HFFc6 (cell line): ENCODE measurements at regions not wholly inside any gene's neighbourhood (a gene's known extent, or its start where the extent isn't known, plus 50 kb on each side); places are given as distances from the start of the nearest gene placed in this dataset.

ENCODE experiments used
- DNase-seq: peaks from one replicate; pipeline ENCODE4 v3.0.0-alpha.2; 2018
- H3K27ac Mint-ChIP-seq: 2 replicates; pipeline ENCODE4 v1.8.0; 2020; ENCODE audit warnings: mild to moderate bottlenecking, mixed read lengths
- H3K27me3 Mint-ChIP-seq: 2 replicates; pipeline ENCODE4 v1.8.0; 2021; ENCODE audit warnings: mild to moderate bottlenecking, moderate library complexity, mixed read lengths; ENCODE audit not compliant: insufficient read depth
- H3K36me3 Mint-ChIP-seq: 2 replicates; pipeline ENCODE4 v1.8.0; 2021; ENCODE audit warnings: low read depth, mixed read lengths
- H3K4me1 Mint-ChIP-seq: 2 replicates; pipeline ENCODE4 v1.8.0; 2020; ENCODE audit warnings: low read depth, mixed read lengths
- H3K4me3 Mint-ChIP-seq: 2 replicates; pipeline ENCODE4 v1.8.0; 2020; ENCODE audit warnings: mild to moderate bottlenecking, moderate library complexity, mixed read lengths
- H3K9me3 Mint-ChIP-seq: 2 replicates; pipeline ENCODE4 v1.8.0; 2020; ENCODE audit warnings: mild to moderate bottlenecking, mixed read lengths
- TF ChIP-seq, protein P1 (sequence below): fragments of 200-600 bp; sonication (generic); IDR thresholded peaks from 2 replicates; pipeline ENCODE4 v1.5.0; 2021; ENCODE audit warnings: antibody characterized with exemption, mild to moderate bottlenecking

DNA sequence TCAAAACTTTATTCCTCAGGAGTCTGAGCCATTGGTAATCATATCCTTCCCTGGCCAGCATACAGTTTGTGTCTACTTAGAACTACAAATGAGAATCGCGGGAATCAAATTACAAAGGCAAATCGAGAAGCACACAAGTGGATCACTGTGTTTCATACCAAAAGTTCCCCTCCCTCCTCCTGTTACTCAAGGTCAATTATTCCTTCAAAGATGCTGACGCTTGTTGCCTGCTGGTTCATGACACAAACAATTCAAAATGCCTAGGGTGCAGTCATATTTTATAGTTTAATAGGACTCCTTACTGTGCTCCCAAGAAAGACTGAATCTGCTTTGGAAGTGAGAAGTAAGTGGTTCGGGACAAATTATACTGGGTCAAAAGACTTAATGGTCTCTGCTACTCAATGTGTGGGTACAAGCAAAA lies 93.0 kb upstream of the PBX1 start:
- no peak for DNase-seq
- no peak overlapping the region for H3K4me3 Mint-ChIP-seq
- no peak overlapping the region for H3K27ac Mint-ChIP-seq

GRCh38 chr1:164466429-164466828 lies 92.6 kb upstream of the PBX1 start:
- no peaks in the 10 kb centered on the region for H3K9me3 Mint-ChIP-seq
- H3K4me1 Mint-ChIP-seq: no peaks in the 10 kb centered on the region
- TF ChIP-seq, protein P1, sequence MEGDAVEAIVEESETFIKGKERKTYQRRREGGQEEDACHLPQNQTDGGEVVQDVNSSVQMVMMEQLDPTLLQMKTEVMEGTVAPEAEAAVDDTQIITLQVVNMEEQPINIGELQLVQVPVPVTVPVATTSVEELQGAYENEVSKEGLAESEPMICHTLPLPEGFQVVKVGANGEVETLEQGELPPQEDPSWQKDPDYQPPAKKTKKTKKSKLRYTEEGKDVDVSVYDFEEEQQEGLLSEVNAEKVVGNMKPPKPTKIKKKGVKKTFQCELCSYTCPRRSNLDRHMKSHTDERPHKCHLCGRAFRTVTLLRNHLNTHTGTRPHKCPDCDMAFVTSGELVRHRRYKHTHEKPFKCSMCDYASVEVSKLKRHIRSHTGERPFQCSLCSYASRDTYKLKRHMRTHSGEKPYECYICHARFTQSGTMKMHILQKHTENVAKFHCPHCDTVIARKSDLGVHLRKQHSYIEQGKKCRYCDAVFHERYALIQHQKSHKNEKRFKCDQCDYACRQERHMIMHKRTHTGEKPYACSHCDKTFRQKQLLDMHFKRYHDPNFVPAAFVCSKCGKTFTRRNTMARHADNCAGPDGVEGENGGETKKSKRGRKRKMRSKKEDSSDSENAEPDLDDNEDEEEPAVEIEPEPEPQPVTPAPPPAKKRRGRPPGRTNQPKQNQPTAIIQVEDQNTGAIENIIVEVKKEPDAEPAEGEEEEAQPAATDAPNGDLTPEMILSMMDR: no peak
- H3K4me3 Mint-ChIP-seq: no peak overlapping the region
- H3K27ac Mint-ChIP-seq: no peak overlapping the region
- DNase-seq: no peak
- H3K27me3 Mint-ChIP-seq: no peaks in the 10 kb centered on the region
- no peaks in the 10 kb centered on the region for H3K36me3 Mint-ChIP-seq

More for the DNA sequence above, 93.0 kb upstream of the PBX1 start:
- no peaks in the 10 kb centered on the region for H3K27me3 Mint-ChIP-seq
- H3K36me3 Mint-ChIP-seq: no peaks in the 10 kb centered on the region
- TF ChIP-seq, protein P1: no peak
- H3K9me3 Mint-ChIP-seq: no peaks in the 10 kb centered on the region
- no peaks in the 10 kb centered on the region for H3K4me1 Mint-ChIP-seq

DNA sequence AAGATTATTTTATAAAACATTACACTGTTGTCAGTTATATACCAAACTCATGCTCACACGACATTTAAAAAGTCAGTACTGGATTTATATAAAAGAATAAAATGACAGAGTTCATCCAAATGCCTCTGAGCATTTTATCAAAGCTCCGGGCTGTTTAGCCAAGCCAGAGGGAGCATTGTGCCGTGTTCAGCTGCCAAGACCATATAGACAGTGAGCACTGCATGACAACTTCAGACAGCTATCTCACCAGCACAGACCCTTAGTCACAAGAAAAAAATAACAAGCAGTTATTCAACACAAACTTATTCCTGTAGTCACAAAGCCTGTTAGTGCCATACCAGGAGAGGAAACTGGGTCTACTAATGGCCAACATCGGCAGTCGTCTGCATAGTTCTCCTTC lies 88.0 kb upstream of the PBX1 start:
- Mint-ChIP-seq H3K36me3 (no peaks in the 10 kb centered on the region), H3K9me3 (no peaks in the 10 kb centered on the region), H3K27me3 (no peaks in the 10 kb centered on the region), H3K4me1 (no peaks in the 10 kb centered on the region), H3K4me3 (no peak overlapping the region), H3K27ac (no peak overlapping the region)
- DNase-seq: no peak
- TF ChIP-seq, protein P1: no peak

- Mint-ChIP-seq H3K4me1 (no peaks in the 10 kb centered on the region), H3K4me3 (no peak overlapping the region), H3K27me3 (no peaks in the 10 kb centered on the region), H3K27ac (no peak overlapping the region), H3K9me3 (no peaks in the 10 kb centered on the region), H3K36me3 (no peaks in the 10 kb centered on the region)
- TF ChIP-seq, protein P1: no peak
- DNase-seq: no peak
Measured at GRCh38 chr1:164472841-164473240, 86.1 kb upstream of the PBX1 start.

DNA sequence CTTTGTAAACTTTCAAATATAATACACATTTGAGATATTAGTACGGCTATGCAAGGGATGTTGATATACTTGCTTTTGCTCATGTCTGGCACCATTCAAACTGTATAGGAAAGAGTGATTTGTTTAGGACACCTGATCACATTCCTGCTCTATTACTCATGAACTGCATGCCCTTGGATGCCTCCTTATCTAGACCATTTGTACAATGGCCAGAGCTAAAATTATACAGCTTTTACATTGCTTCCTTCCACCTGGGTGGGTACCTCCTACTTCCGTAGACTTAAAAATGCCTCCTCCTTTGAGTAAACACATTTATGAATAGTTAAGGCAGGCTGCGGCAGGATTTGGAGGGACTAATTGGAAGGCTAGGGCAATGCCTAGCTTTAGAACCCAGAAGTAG lies 85.4 kb upstream of the PBX1 start:
- Mint-ChIP-seq H3K4me1 (no peaks in the 10 kb centered on the region), H3K27me3 (no peaks in the 10 kb centered on the region), H3K36me3 (no peaks in the 10 kb centered on the region), H3K4me3 (no peak overlapping the region), H3K27ac (no peak overlapping the region), H3K9me3 (no peaks in the 10 kb centered on the region)
- TF ChIP-seq, protein P1: no peak
- DNase-seq: no peak

GRCh38 chr1:164475834-164476233 lies 83.2 kb upstream of the PBX1 start:
- Mint-ChIP-seq H3K4me3 (no peak overlapping the region), H3K9me3 (no peaks in the 10 kb centered on the region), H3K27ac (no peak overlapping the region), H3K27me3 (no peaks in the 10 kb centered on the region), H3K36me3 (no peaks in the 10 kb centered on the region), H3K4me1 (no peaks in the 10 kb centered on the region)
- TF ChIP-seq, protein P1: no peak
- no peak for DNase-seq
